Retinal pigment epithelial cell (primary cell): ENCODE measurements at regions not wholly inside any gene's neighbourhood (a gene's known extent, or its start where the extent isn't known, plus 50 kb on each side); places are given as distances from the start of the nearest gene placed in this dataset.

Experiments used
- DNase-seq: peaks from one replicate; pipeline ENCODE4 v3.0.0-alpha.2; 2010; ENCODE audit warnings: low read depth
- H3K4me3 ChIP-seq: 2 replicates; pipeline ENCODE4 v1.5.1; 2011; ENCODE audit warnings: mild to moderate bottlenecking, low read length, control low read depth, moderate library complexity
- CTCF ChIP-seq: conservative IDR thresholded peaks from 2 replicates; pipeline ENCODE4 v1.5.1; 2011; ENCODE audit warnings: low read depth, low read length, control low read depth, inconsistent platforms

- TF ChIP-seq CTCF: no peak
- H3K4me3 ChIP-seq: no peak overlapping the region
- no peak for DNase-seq
Measured at GRCh38 chr2:192877159-192877558, 682.4 kb upstream of the TMEFF2 start.

GRCh38 chr2:192876698-192877097 lies 682.0 kb upstream of the TMEFF2 start:
- DNase-seq: no peak
- TF ChIP-seq CTCF: no peak
- no peak overlapping the region for H3K4me3 ChIP-seq

- no peak overlapping the region for H3K4me3 ChIP-seq
- TF ChIP-seq CTCF: no peak
- no peak for DNase-seq
Measured at GRCh38 chr2:192854706-192855105, 660.0 kb upstream of the TMEFF2 start.

- no peak for DNase-seq
- TF ChIP-seq CTCF: no peak
Measured at GRCh38 chr2:192854031-192854430, 659.3 kb upstream of the TMEFF2 start.

GRCh38 chr2:192828947-192829346 lies 634.2 kb upstream of the TMEFF2 start:
- TF ChIP-seq CTCF: no peak
- H3K4me3 ChIP-seq: no peak overlapping the region
- DNase-seq: no peak

More at GRCh38 chr2:192854031-192854430, 659.3 kb upstream of the TMEFF2 start:
- H3K4me3 ChIP-seq: no peak overlapping the region

GRCh38 chr2:192828175-192828574 lies 633.4 kb upstream of the TMEFF2 start:
- H3K4me3 ChIP-seq: no peak overlapping the region
- DNase-seq: no peak
- TF ChIP-seq CTCF: no peak

- no peak overlapping the region for H3K4me3 ChIP-seq
- no peak for TF ChIP-seq CTCF
- DNase-seq: no peak
Measured at GRCh38 chr2:192827735-192828134, 633.0 kb upstream of the TMEFF2 start.
